HepG2 (cell line): ENCODE measurements at regions not wholly inside any gene's neighbourhood (a gene's known extent, or its start where the extent isn't known, plus 50 kb on each side); places are given as distances from the start of the nearest gene placed in this dataset.

Experiments used
- ARID3A ChIP-seq: IDR thresholded peaks from 2 replicates; pipeline ENCODE4 v1.6.1; 2012; ENCODE audit warnings: low read depth, low read length, improper control_type of control experiment
- CTCF ChIP-seq: sonication (generic); formaldehyde crosslinking; IDR thresholded peaks from 2 replicates; pipeline ENCODE4 v1.5.0; 2020; ENCODE audit warnings: mild to moderate bottlenecking, missing genetic modification reagents, moderate library complexity
- MAX ChIP-seq: IDR thresholded peaks from 2 replicates; pipeline ENCODE4 v1.6.1; 2012; ENCODE audit warnings: inconsistent platforms
- NR1H2 ChIP-seq: sonication (generic); formaldehyde crosslinking; IDR thresholded peaks from 2 replicates; pipeline ENCODE4 v1.8.1; 2022; ENCODE audit warnings: low read depth, missing genetic modification reagents, borderline replicate concordance
- PHF21A ChIP-seq: sonication (generic); formaldehyde crosslinking; IDR thresholded peaks from 2 replicates; pipeline ENCODE4 v1.5.0; 2020; ENCODE audit warnings: mild to moderate bottlenecking, missing genetic modification reagents
- RBAK ChIP-seq: sonication (generic); formaldehyde crosslinking; IDR thresholded peaks from 2 replicates; pipeline ENCODE4 v1.5.1; 2020; ENCODE audit warnings: mild to moderate bottlenecking, missing genetic modification reagents
- TCF7L2 ChIP-seq: IDR thresholded peaks from 2 replicates; pipeline ENCODE4 v1.6.1; 2011; ENCODE audit warnings: mild to moderate bottlenecking, low read depth, low read length, moderate library complexity
- ZNF232 ChIP-seq: sonication (generic); formaldehyde crosslinking; IDR thresholded peaks from 2 replicates; pipeline ENCODE4 v1.4.0; 2020; ENCODE audit warnings: missing genetic modification reagents, borderline replicate concordance
- ZNF441 ChIP-seq: sonication (generic); formaldehyde crosslinking; IDR thresholded peaks from 2 replicates; pipeline ENCODE4 v1.7.0; 2021; ENCODE audit warnings: missing genetic modification reagents, borderline replicate concordance
- ZNF580 ChIP-seq: IDR thresholded peaks from 2 replicates; pipeline ENCODE4 v1.6.1; 2016; ENCODE audit warnings: low read depth, borderline replicate concordance

GRCh38 chr1:90824551-90824950 is 107.4 kb upstream of the BARHL2 start:
- TF ChIP-seq ZNF580 (CRISPR knock-in tag) (no peak), RBAK (CRISPR knock-in tag) (no peak), CTCF (CRISPR knock-in tag) (no peak), TCF7L2 (no peak), ZNF441 (CRISPR knock-in tag) (no peak), PHF21A (CRISPR knock-in tag) (no peak), MAX (no peak), NR1H2 (CRISPR knock-in tag) (no peak), ZNF232 (CRISPR knock-in tag) (no peak), ARID3A (no peak)
